H1 (cell line): ENCODE measurements at regions not wholly inside any gene's neighbourhood (a gene's known extent, or its start where the extent isn't known, plus 50 kb on each side); places are given as distances from the start of the nearest gene placed in this dataset.

Experiments used
- CTCF ChIA-PET: fragments of 300-600 bp; sonication (Branson Sonifier 250); formaldehyde crosslinking; loops from one replicate; lab custom pipeline; 2021; ENCODE audit not compliant: partially characterized antibody; lab: Charles Lee
- POLR2A ChIA-PET: fragments of 300-600 bp; sonication (Branson Sonifier 250); formaldehyde crosslinking; loops from one replicate; lab custom pipeline; 2021; ENCODE audit warnings: inconsistent platforms; ENCODE audit not compliant: partially characterized antibody; lab: Charles Lee
- DNase-seq, 2 experiments: peaks; one replicate each; pipeline versions ENCODE4 v3.0.0 to v3.0.0-alpha.2; 2010 to 2022; ENCODE audit warnings: low spot score in 2 of 2, low read depth in 1 of 2, mixed read lengths in 1 of 2
- FAIRE-seq: peaks from 2 replicates; lab custom pipeline; 2011; peaks lifted over from hg19 to GRCh38; lab: Jason Lieb, UNC
- H2AFZ ChIP-seq: 2 replicates; pipeline ENCODE4 v1.8.1; 2012; ENCODE audit warnings: low read length, inconsistent platforms
- H2AK5ac ChIP-seq: 2 replicates; pipeline ENCODE4 v1.6.1; 2013; ENCODE audit warnings: low read depth, low read length
- H2BK120ac ChIP-seq: replicated peaks from 2 replicates; pipeline ENCODE3; 2013; ENCODE audit warnings: low read depth, low read length, inconsistent platforms
- H2BK12ac ChIP-seq: 2 replicates; pipeline ENCODE4 v1.6.1; 2013; ENCODE audit warnings: low read depth, low read length
- H2BK15ac ChIP-seq: 2 replicates; pipeline ENCODE4 v1.6.1; 2013; ENCODE audit warnings: low read length
- H2BK20ac ChIP-seq: 2 replicates; pipeline ENCODE4 v1.6.1; 2013; ENCODE audit warnings: low read length
- H2BK5ac ChIP-seq: 2 replicates; pipeline ENCODE4 v1.6.1; 2013; ENCODE audit warnings: low read depth, low read length
- H3K14ac ChIP-seq: 2 replicates; pipeline ENCODE4 v1.6.1; 2013; ENCODE audit warnings: inconsistent platforms; ENCODE audit not compliant: insufficient read length
- H3K18ac ChIP-seq: 2 replicates; pipeline ENCODE4 v1.6.1; 2013; ENCODE audit warnings: low read length; ENCODE audit errors: extremely low read depth
- H3K23ac ChIP-seq: 2 replicates; pipeline ENCODE4 v1.6.1; 2013; ENCODE audit warnings: inconsistent platforms; ENCODE audit not compliant: insufficient read length
- H3K23me2 ChIP-seq: 2 replicates; pipeline ENCODE4 v1.6.1; 2013; ENCODE audit warnings: low read depth, low read length
- H3K27ac ChIP-seq: 2 replicates; pipeline ENCODE4 v1.6.1; 2011; ENCODE audit warnings: low read depth, low read length, inconsistent platforms
- H3K27me3 ChIP-seq, 4 experiments: replicated peaks in 1 of 4; 1 replicate in 1 of 4; 2 replicates in 3 of 4; pipeline versions ENCODE4 v1.6.1 to v1.8.1; 2011 to 2013; ENCODE audit warnings: low read length in 3 of 4, mild to moderate bottlenecking in 3 of 4, inconsistent platforms in 2 of 4, mixed read lengths in 2 of 4, moderate library complexity in 1 of 4; ENCODE audit not compliant: control insufficient read depth in 3 of 4, insufficient read depth in 3 of 4; ENCODE audit errors: extremely low read depth in 1 of 4
- H3K36me3 ChIP-seq, 4 experiments: 2 replicates each; pipeline versions ENCODE4 v1.6.1 to v1.8.1; 2011 to 2013; ENCODE audit warnings: mild to moderate bottlenecking in 4 of 4, low read length in 3 of 4, moderate library complexity in 2 of 4, control low read depth in 1 of 4, inconsistent platforms in 1 of 4; ENCODE audit not compliant: insufficient read depth in 4 of 4, control insufficient read depth in 2 of 4
- H3K4ac ChIP-seq: replicated peaks from 2 replicates; pipeline ENCODE3; 2013; ENCODE audit warnings: low read length, low read depth, mixed read lengths, inconsistent platforms; ENCODE audit not compliant: insufficient read length
- H3K4me1 ChIP-seq, 4 experiments: replicated peaks in 1 of 4; 1 replicate in 1 of 4; 2 replicates in 3 of 4; pipeline versions ENCODE4 v1.6.1 to v1.8.1; 2011 to 2013; ENCODE audit warnings: low read length in 3 of 4, inconsistent platforms in 2 of 4, mixed read lengths in 1 of 4; ENCODE audit not compliant: insufficient read depth in 4 of 4, control insufficient read depth in 3 of 4
- H3K4me2 ChIP-seq, 2 experiments: 2 replicates each; pipeline versions ENCODE4 v1.6.1 to v1.8.1; 2011 to 2013; ENCODE audit warnings: low read depth in 2 of 2, low read length in 2 of 2, control low read depth in 1 of 2, inconsistent platforms in 1 of 2, mild to moderate bottlenecking in 1 of 2; ENCODE audit not compliant: insufficient read depth in 1 of 2
- H3K4me3 ChIP-seq, 4 experiments: fragments of 200-600, 300-600 bp in 1 of 4; sonication (generic), shearing (Covaris generic), sonication (Bioruptor Twin) in 1 of 4; 2 replicates each; pipeline versions ENCODE4 v1.5.1 to v1.8.1; 2011 to 2016; ENCODE audit warnings: low read length in 4 of 4, low read depth in 3 of 4, control low read depth in 2 of 4, inconsistent platforms in 2 of 4, mild to moderate bottlenecking in 2 of 4, mixed read lengths in 1 of 4, moderate library complexity in 1 of 4; ENCODE audit not compliant: insufficient read depth in 2 of 4; ENCODE audit errors: extremely low read depth in 1 of 4
- H3K56ac ChIP-seq: replicated peaks from 2 replicates; pipeline ENCODE3; 2013; ENCODE audit warnings: low read depth, mild to moderate bottlenecking, mixed read lengths, low read length, inconsistent platforms; ENCODE audit not compliant: insufficient read length
- H3K79me1 ChIP-seq: 2 replicates; pipeline ENCODE4 v1.6.1; 2013; ENCODE audit warnings: low read depth, low read length, control low read depth
- H3K79me2 ChIP-seq, 2 experiments: 2 replicates each; pipeline versions ENCODE4 v1.6.1 to v1.8.1; 2012 to 2013; ENCODE audit warnings: low read length in 2 of 2, mild to moderate bottlenecking in 2 of 2, inconsistent platforms in 1 of 2; ENCODE audit not compliant: insufficient read depth in 2 of 2, control insufficient read depth in 1 of 2
- H3K9ac ChIP-seq, 4 experiments: replicated peaks in 1 of 4; 1 replicate in 1 of 4; 2 replicates in 3 of 4; pipeline versions ENCODE4 v1.6.1 to v1.8.1; 2011 to 2013; ENCODE audit warnings: low read depth in 3 of 4, low read length in 3 of 4, control low read depth in 2 of 4, mild to moderate bottlenecking in 2 of 4, moderate library complexity in 2 of 4, inconsistent platforms in 1 of 4; ENCODE audit errors: extremely low read depth in 1 of 4
- H3K9me3 ChIP-seq, 2 experiments: 2 replicates each; pipeline versions ENCODE4 v1.6.1 to v1.8.1; 2012 to 2013; ENCODE audit warnings: mild to moderate bottlenecking in 2 of 2, moderate library complexity in 2 of 2, control low read depth in 1 of 2, inconsistent platforms in 1 of 2, low read depth in 1 of 2, low read length in 1 of 2, mixed read lengths in 1 of 2; ENCODE audit not compliant: insufficient read depth in 2 of 2
- H4K20me1 ChIP-seq, 2 experiments: replicated peaks in 1 of 2; 2 replicates each; pipeline versions ENCODE3 to v1.8.1; 2011 to 2013; ENCODE audit warnings: inconsistent platforms in 2 of 2, low read length in 2 of 2, mild to moderate bottlenecking in 1 of 2; ENCODE audit not compliant: insufficient read depth in 2 of 2, control insufficient read depth in 1 of 2
- H4K5ac ChIP-seq: 2 replicates; pipeline ENCODE4 v1.6.1; 2013; ENCODE audit warnings: low read length, low read depth, mixed read lengths, inconsistent platforms; ENCODE audit not compliant: insufficient read length
- H4K8ac ChIP-seq: 2 replicates; pipeline ENCODE4 v1.8.0; 2013; ENCODE audit warnings: mild to moderate bottlenecking, moderate library complexity, low read length, inconsistent platforms; ENCODE audit not compliant: insufficient read depth; ENCODE audit errors: extremely low read depth
- H4K91ac ChIP-seq: replicated peaks from 2 replicates; pipeline ENCODE3; 2013; ENCODE audit warnings: low read length, mixed read lengths, inconsistent platforms; ENCODE audit not compliant: insufficient read length
- ASH2L ChIP-seq: fragments of 200-600, 300-600 bp; sonication (generic); IDR thresholded peaks from one replicate; pipeline ENCODE4 v1.7.1; 2017; ENCODE audit warnings: low read length
- ATF3 ChIP-seq: IDR thresholded peaks from 2 replicates; pipeline ENCODE4 v1.6.1; 2011; ENCODE audit warnings: low read depth, mild to moderate bottlenecking, low read length; ENCODE audit not compliant: insufficient read depth
- BRCA1 ChIP-seq: IDR thresholded peaks from 2 replicates; pipeline ENCODE4 v1.6.1; 2012; ENCODE audit warnings: low read depth, low read length, improper control_type of control experiment
- CBX5 ChIP-seq: fragments of 300-800, 300-1000 bp; sonication (generic); IDR thresholded peaks from 2 replicates; pipeline ENCODE4 v1.7.1; 2016; ENCODE audit warnings: antibody characterized with exemption, low read length, low read depth
- JUND ChIP-seq: IDR thresholded peaks from 2 replicates; pipeline ENCODE4 v1.6.1; 2011; ENCODE audit warnings: mild to moderate bottlenecking, improper control_type of control experiment, low read length
- KDM4A ChIP-seq: IDR thresholded peaks from one replicate; pipeline ENCODE4 v1.7.1; 2012; ENCODE audit warnings: low read depth, mild to moderate bottlenecking, moderate library complexity, low read length, inconsistent platforms; ENCODE audit not compliant: severe bottlenecking
- KDM5A ChIP-seq: fragments of 200-600 bp; IDR thresholded peaks from 2 replicates; pipeline ENCODE4 v1.7.1; 2012; ENCODE audit warnings: mild to moderate bottlenecking, low read length, inconsistent platforms, mixed read lengths
- PHF8 ChIP-seq: fragments of 200-600 bp; sonication (generic); conservative IDR thresholded peaks from 2 replicates; pipeline ENCODE4 v1.7.1; 2012; ENCODE audit warnings: low read depth, mild to moderate bottlenecking, inconsistent platforms, low read length, moderate library complexity
- RBBP5 ChIP-seq: IDR thresholded peaks from 2 replicates; pipeline ENCODE4 v1.7.1; 2012; ENCODE audit warnings: low read depth, mild to moderate bottlenecking, inconsistent platforms, low read length, moderate library complexity, borderline replicate concordance
- SIX5 ChIP-seq: IDR thresholded peaks from 2 replicates; pipeline ENCODE4 v1.6.1; 2011; ENCODE audit warnings: mild to moderate bottlenecking, low read depth, low read length
- SP4 ChIP-seq: IDR thresholded peaks from 2 replicates; pipeline ENCODE4 v1.6.1; 2012; ENCODE audit warnings: low read length, inconsistent platforms
- SRF ChIP-seq: IDR thresholded peaks from 2 replicates; pipeline ENCODE4 v1.6.1; 2011; ENCODE audit warnings: mild to moderate bottlenecking, low read depth, low read length, moderate library complexity
- YY1 ChIP-seq: IDR thresholded peaks from 2 replicates; pipeline ENCODE4 v1.6.1; 2011; ENCODE audit warnings: low read depth, mild to moderate bottlenecking, low read length
- WGBS, 2 experiments: shearing (Covaris generic) in 1 of 2; methylation state at CpG; one replicate each; pipeline versions ENCODE4 v1.1.6 to v1.1.7; 2013 to 2015; ENCODE audit warnings: low lambda C conversion rate in 2 of 2, mixed read lengths in 2 of 2, inconsistent platforms in 1 of 2, low coverage in 1 of 2, missing lambda C conversion rate in 1 of 2; ENCODE audit not compliant: insufficient replicate concordance in 2 of 2, insufficient coverage in 1 of 2, insufficient read length in 1 of 2; ENCODE audit errors: extremely low coverage in 1 of 2, missing lambda C conversion rate in 1 of 2; 5-methylcytosine and 5-hydroxymethylcytosine counted together
- TF ChIP-seq, protein P1 (sequence below): IDR thresholded peaks from 2 replicates; pipeline ENCODE4 v1.6.1; 2012; ENCODE audit warnings: inconsistent platforms

DNA sequence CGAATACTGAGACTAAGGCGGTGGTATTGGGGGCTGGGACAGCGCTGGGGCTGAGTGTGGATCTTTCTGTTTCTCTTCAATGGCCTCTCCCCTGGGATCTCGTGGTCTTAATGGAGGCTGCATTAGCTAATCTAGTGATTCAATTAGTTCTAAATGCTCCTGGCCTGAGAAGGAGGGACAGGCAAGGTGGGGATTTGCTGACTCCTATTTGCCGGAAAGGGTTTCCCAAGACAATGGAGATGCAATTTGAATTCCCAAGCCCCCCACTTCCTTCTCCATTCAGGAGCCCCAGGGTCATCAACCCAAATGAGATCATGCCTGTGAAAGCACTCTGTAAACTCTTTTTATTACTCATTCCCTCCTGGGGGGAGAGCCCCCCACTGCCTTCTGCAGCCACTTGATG is 111.7 kb upstream of the PLXNA4 start:
- FAIRE-seq = peak; percentile 45
- no peaks in the 10 kb centered on the region for H3K27me3 ChIP-seq
- WGBS, 2 experiments = 17% methylated on average over 5 of the region's 5 CpGs; no CpG with 5 or more reads in 1 of the 2 experiments
- H3K79me1 ChIP-seq = no peaks in the 10 kb centered on the region
- H4K5ac ChIP-seq = no peak overlapping the region
- no peaks in the 10 kb centered on the region for H4K20me1 ChIP-seq
- no peak overlapping the region for H3K56ac ChIP-seq
- H3K9me3 ChIP-seq = no peaks in the 10 kb centered on the region
- no peak overlapping the region for H2BK120ac ChIP-seq
- POLR2A ChIA-PET = no interaction called here
- H2AK5ac ChIP-seq = no peak overlapping the region
- peak overlapping the region in 1 of 2 experiments; percentile 48; a peak in 2 of 4 replicates for H3K4me2 ChIP-seq
- peak overlapping the region; percentile 17; the same call in 1 of the 2 replicates for H3K27ac ChIP-seq
- H3K79me2 ChIP-seq = no peaks in the 10 kb centered on the region
- H3K4me1 ChIP-seq = peaks cover 3 to 19% (median 10%) of the 10 kb centered on the region in 4 experiments; a peak in 5 of 7 replicates
- no peak overlapping the region for H2BK12ac ChIP-seq
- H2BK5ac ChIP-seq = peak overlapping the region; percentile 28; the same call in 1 of the 2 replicates
- no peak overlapping the region for H2BK15ac ChIP-seq
- H3K36me3 ChIP-seq = no peaks in the 10 kb centered on the region
- H3K9ac ChIP-seq = no peak overlapping the region; a peak in 1 of 7 replicates
- no peak overlapping the region for H4K91ac ChIP-seq
- no peak overlapping the region for H3K14ac ChIP-seq
- H3K23ac ChIP-seq = no peak overlapping the region
- H3K18ac ChIP-seq = no peak overlapping the region
- no peak overlapping the region for H2BK20ac ChIP-seq
- H4K8ac ChIP-seq = no peak overlapping the region
- H3K4ac ChIP-seq = no peak overlapping the region
- H3K4me3 ChIP-seq = peak overlapping the region in 1 of 4 experiments; percentile 21; a peak in 1 of 8 replicates
- DNase-seq = peak; percentile 39 to 49
- peak overlapping the region; percentile 61; the same call in 1 of the 2 replicates for H2AFZ ChIP-seq
- H3K23me2 ChIP-seq = no peaks in the 10 kb centered on the region; the same call in 1 of the 2 replicates
- CTCF ChIA-PET = interaction anchor here (0.7 to 1.0 kb wide), 4 partner anchors 9 to 811 kb away, joined by 3 read pairs; no protein-coding TSS in a partner anchor
- no peak for TF ChIP-seq PHF8
- no peak for TF ChIP-seq CBX5
- no peak for TF ChIP-seq KDM5A
- TF ChIP-seq ASH2L = no peak
- no peak for TF ChIP-seq ATF3
- no peak for TF ChIP-seq KDM4A
- no peak for TF ChIP-seq SP4
- TF ChIP-seq YY1 = peak; percentile 53; the same call in 1 of the 2 replicates
- TF ChIP-seq BRCA1 = no peak
- TF ChIP-seq RBBP5 = no peak
- TF ChIP-seq SIX5 = no peak
- no peak for TF ChIP-seq SRF
- TF ChIP-seq JUND = peak; percentile 59; the same call in 1 of the 2 replicates
- TF ChIP-seq, protein P1, sequence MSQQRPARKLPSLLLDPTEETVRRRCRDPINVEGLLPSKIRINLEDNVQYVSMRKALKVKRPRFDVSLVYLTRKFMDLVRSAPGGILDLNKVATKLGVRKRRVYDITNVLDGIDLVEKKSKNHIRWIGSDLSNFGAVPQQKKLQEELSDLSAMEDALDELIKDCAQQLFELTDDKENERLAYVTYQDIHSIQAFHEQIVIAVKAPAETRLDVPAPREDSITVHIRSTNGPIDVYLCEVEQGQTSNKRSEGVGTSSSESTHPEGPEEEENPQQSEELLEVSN = no peak
